ENCODE measurements at regions not wholly inside any gene's neighbourhood (a gene's known extent, or its start where the extent isn't known, plus 50 kb on each side); places are given as distances from the start of the nearest gene placed in this dataset.

DNA sequence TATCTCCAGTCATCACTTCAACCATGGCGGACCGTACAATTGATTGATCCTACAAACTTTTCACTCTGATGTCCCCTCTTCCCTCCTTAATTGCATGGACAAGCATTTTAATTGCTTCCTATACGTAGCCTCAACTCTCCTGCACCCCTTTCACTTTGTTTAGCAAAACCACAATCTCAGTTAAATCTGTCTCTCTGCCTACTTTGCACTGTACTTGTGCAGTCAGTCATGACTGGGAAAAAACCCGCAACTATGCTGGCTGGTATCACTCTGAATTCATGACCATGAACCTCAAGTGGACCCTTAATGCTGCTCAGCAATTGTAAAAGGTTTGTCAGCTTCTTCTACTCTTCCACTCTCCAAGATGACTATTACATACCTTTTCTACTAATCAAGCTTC lies 51.7 kb upstream of the AFF2 start:
- intact Hi-C loops (cut with micrococcal nuclease) = no loop called here

All from T-helper 1 cell treated with Interleukin-12 subunit alpha and Interleukin-12 subunit beta and Interleukin-4 antibody, amounts not matched to agents 30 ng/mL and 1 ng/mL, for 36 hours (primary cell).